ENCODE measurements at regions not wholly inside any gene's neighbourhood (a gene's known extent, or its start where the extent isn't known, plus 50 kb on each side); places are given as distances from the start of the nearest gene placed in this dataset.

DNA sequence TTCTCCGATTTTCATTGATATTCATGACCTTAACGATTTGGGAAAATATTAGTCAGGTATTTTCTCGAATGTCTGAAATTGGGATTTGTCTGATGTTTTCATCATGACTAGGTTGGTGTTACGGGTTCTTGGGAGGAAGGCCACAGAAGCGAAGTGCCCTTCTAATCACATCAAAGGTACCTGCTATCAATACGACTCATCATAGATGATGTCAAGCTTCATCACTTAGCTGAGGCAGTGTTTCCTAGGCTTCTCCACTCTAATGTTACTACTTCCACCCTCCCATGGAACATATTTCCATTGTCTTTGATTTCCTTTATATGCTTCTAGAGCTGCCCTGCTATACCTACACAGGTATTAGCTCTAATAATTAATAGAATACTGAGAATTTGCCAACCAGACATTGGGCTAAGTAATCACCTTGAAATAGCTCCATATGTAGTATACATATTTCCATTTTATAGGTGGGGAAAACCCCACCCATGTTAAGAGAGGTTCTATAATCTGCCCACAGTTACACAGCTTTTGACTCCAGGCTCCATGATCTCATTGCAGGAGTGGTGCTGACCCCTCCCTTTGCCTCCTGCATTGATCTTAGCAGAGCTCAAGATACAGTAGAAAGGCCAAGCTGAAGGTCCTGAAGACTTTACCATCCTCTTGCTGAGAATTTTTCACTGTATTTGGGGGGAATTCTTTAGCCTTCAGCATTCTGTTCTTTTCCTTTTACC is 238.6 kb upstream of the ADAMTSL1 start:
- DNase-seq, result no peak

DNA sequence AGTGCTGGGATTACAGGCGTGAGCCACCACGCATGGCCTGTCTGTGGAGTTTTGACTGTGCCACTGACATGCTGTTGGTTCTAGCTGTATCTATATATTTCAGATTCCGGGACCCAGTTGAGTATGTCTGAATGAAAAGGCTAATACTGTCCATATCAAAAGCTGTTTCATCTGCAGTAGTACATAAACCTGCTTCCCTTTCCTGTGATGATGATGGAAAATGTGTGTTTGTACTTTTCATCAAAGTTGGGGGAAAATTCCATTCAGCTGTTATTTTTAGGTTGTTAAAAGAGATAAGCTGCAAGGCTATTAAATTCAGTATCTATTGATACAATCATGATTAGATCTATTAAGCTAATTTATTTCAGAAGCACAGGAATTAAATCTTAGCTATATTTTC is 237.6 kb upstream of the ADAMTSL1 start:
- no peak for DNase-seq

DNA sequence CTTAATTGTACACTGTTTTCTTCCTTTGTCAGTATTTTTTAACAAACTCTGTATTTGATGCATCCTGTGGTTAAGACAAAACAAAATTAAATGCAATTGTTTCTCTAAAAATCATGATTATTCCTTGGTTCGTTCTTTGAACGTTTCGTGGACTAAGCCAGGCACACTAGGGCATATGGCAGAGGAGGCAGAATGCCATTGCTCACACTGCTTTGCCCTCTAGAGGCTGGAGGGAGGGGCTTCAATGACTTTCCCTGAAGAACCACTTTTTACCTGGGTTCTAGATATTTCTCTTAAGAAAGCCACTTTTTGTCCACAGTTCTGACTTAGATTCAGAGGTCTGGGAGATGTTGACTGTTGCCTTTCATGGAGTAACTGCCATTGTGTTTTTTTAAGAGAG is 236.2 kb upstream of the ADAMTSL1 start:
- no peak for DNase-seq

DNA sequence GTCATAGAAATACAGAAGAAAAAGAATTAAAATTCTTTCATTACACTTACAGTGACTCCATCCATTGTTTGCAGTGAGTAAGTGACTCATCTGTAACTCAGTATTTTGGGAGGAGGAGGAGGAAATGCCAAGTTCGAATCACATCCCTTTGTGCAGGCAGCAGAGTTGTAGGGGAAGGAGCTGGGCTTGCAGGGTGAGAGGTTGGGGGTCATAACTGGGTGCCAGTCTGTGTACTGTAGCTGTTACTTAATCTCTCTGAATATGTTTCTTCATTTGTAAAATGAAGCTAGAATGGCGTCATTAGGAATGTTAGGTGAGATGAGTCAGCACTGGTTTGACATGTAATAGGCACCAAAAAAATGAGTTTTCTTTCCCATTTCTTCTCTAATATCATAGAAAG is 235.7 kb upstream of the ADAMTSL1 start:
- no peak for DNase-seq

DNA sequence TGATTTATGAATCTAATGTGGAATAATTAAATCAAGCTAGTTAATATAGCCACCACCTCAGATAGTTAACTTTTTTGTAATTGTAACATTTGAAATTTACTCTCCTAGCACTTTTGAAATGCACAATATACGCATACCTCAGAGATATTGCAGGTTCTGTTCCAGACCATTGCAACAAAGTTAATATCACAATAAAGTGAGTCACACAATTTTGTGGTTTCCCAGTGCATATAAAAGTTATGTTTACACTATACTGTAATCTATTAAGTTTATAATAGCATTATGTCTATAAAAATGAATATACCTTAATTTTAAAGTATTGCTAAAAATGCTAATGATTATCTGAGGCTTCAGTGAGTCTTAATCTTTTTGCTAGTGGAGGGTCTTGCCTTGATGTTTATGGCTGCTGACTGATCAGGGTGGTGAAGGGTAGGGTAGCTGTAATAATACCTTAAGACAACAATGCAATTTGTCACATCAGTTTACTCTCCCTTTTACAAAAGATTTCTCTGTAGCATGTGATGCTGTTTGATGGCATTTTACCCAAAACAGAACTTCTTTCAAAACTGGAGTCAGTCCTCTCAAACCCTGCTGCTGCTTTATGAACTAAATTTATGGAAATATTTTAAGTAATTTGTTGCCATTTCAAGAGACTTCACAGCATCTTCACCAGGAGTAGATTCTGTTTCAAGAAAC is 235.1 kb upstream of the ADAMTSL1 start:
- DNase-seq, result no peak

DNA sequence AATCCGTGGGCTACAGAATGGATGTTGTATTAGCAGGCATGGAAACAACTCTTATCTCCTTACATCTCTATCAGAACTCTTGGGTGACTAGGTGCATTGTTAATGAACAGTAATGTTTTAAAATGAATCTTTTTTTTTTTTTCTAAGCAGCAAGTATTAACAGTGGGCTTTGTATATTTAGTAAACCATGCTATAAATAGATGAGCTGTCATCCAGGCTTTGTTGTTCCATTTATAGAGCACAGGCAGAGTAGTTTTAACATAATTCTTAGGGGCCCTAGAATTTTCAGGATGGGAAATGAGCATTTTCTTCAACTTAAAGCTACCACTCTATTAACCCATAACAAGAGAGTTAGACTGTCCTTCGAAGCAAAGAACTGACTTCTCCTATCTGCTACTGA is 233.7 kb upstream of the ADAMTSL1 start:
- no peak for DNase-seq

DNA sequence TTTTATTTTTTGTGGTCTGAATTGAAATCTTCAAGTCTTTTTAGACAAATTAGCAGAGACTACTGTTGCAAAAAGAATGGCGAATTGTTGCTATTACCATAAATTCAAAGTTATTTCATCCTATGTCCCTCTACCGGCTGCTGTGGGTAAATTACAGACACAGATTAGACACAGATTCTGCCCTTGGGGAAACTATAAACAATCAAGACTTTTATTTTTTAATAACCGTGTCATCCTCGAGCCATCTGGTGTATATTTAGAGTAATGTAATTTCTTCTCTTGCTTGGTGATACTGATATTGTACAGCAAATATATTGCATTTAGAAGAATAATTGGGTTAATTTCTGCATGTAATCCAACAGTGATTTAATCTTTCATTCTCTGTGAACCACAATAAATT is 228.0 kb upstream of the ADAMTSL1 start:
- no peak for DNase-seq

DNA sequence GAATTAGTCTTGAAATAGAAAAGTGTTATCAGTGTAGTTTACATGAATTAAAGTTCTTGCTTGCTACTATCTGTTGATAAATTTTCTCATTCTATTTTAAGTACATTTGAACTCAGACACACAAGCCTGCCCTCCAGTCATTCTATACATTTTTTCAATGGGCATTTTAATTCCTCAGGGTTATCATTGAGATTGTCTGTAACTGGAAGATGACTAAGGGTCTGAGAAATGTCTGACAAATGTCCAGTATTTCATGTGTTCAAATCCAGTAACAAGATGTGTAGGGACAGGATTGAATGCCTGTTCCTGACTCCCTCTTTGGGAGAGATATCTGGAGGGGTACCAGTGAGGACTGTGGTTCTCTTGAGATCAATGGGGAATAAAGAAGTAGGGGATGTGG is 223.9 kb upstream of the ADAMTSL1 start:
- no peak for DNase-seq

DNA sequence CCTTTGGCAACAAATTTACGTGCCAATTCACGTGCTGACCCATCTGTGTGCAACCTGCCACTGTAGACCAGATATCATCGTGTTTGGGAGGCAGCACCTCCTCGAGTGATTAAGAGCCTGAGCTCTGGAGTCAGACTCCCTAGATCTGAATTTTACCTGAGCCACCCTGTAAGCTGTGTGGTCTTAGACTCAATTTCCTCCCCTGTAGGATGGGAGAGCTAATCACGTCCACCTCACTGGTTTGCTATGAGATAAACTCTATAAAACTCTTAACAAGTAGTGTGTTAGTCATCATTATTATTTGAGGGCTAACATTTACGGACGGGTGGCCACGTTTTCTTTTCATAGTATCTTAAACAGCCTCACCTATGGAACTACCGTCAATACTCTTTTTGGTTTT is 220.0 kb upstream of the ADAMTSL1 start:
- DNase-seq, result no peak

DNA sequence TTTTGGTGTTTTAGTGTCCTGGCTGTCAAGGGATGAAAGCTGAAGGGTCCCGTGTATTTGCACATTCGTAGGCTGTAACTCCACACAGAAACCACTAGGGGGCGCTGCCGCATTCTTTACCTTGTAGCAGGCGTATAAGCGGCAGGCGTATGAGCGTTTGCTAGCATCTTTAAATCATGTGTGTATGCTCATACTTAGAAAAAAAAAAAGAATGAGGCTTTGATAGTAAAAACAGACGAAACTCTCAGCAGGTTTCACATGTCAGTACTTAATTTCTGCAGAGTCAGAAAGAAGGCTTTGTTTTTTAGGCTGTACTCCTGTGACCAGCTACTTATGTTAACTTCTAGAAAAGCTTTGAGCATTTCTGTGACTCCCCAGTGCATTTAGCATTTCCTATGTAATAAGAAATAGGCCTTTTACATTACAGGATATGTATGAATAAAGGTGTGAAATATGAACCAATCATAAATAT is 218.8 kb upstream of the ADAMTSL1 start:
- peak; percentile 53 to 57 for DNase-seq

DNA sequence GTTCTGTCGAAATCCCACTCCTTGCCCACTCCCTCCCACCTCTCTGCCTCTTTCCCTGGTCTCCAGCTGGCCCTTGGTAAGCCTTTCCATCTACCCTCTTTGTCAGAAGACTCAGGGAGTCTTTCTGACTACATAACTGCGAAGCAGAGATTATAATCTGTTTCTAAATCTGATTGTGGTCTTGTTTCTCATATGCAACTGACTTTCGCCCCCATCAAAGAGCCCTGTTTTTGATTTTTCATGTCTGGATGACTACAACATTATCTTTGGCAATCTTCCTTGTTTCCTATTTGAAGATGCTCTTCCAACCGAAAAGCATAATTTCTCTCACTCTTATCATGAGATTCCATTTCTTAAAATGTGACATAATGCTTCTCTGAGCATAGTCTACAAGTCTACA is 218.2 kb upstream of the ADAMTSL1 start:
- no peak for DNase-seq

DNA sequence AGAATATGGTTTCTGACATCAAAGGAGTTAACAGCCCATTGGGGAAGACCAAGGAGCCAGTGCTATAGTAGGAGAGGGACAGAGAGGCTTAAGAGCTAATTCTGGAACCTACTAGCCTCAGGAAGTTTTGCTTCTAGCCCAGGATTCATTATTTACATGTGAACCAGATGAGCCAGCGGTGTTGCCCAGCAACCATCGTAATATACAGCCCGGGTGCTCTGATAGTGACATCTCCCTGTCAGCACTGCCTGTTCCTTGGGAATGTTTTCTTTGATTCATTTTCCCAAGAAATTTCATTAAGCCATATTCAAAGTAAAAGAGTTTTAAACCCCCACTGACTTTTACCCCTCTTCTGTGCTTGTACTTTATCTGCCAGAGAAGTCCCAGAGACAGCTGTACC is 217.4 kb upstream of the ADAMTSL1 start:
- DNase-seq, result no peak

DNA sequence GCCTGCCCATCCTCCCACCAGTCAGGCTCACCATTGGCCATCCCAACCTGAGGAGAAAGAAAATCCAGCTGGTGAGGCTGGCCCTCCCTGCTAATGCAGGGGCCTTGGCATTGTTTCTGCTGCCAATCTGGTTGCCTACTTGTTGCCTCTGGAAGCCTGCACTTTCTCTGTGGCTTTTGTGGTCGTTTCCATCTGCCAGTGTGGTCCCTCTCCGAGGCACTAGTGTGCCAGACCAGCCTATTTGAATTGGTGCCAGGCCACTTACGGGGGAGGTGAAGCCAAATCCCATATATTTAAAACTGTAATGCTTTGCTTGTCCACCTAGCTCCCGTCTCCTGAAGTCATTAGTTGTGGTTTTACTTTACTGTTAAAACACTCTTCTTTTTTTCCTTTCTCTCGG is 213.4 kb upstream of the ADAMTSL1 start:
- DNase-seq, result no peak

DNA sequence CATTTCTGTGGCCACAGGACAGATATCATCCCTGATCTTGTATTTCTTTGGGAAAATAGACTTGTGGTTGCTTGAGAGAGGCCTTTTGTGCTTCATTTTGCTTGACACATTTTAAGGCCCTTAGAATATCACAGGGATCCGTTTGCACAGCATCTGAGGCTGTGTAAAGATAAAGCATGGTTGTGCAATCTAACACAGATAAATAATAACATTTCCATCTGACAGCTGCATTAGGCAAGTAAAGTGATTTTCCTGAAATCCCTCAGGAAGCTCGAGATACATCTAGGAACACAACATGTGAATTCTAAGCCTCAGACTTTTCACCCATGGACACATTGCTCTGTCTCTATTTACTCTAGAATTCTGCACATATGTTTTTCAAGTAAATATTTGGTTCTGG is 212.8 kb upstream of the ADAMTSL1 start:
- no peak for DNase-seq

DNA sequence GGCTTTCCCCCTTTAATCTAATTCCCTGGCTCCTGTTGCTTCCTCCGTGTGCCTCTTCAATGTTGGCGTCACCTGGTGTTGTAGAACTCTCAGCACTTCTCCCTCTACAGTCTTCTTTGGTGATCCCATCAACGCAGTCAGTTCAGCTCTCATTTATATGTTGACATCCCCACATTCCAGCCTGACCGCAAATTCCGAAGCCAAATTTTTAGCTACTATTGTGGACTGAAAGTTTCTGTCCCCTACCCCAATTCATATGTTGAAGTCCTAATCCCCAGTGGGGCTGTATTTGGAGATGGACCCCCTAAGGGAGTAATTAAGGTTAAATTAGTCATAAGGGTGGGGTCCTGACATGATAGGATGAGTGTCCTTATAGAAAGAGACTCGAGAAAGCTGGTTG is 210.6 kb upstream of the ADAMTSL1 start:
- no peak for DNase-seq

DNA sequence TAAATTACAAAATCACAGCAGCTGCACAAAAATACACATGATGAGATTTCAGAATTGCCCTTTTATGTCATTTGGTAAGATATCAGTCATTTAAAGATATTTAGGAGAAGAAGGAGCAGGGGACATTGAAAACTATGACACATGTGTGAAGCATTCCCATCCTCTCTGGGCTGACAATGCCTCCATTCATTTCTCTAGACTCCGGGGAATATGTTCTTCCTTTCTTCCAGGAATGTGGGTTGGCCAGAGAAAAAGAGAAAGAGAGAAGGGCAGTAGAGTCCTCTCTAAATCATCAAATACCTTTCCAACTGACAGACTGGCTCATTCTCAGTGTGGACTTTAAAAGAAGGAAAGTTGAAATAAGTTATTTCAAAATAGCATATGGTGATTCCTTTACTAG is 205.6 kb upstream of the ADAMTSL1 start:
- DNase-seq, result no peak

DNA sequence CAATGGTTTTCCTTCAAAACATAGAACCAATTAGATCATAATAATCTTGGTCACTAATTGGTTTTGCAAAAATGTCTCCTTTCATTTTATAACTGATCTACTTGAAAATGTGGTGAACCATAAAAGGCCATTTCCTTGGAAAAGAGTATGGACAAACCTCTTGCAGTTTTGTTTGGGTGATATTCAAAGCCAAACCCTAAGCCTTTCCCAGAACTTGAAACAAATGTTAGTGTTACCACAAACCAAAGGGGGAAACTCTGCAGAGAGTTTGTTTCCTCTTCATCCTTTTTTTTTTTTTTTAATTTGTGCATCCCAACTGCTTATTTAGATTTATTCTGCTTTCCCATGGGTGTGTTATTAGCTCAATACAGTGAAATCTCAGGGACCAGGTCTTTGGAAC is 204.4 kb upstream of the ADAMTSL1 start:
- no peak for DNase-seq

DNA sequence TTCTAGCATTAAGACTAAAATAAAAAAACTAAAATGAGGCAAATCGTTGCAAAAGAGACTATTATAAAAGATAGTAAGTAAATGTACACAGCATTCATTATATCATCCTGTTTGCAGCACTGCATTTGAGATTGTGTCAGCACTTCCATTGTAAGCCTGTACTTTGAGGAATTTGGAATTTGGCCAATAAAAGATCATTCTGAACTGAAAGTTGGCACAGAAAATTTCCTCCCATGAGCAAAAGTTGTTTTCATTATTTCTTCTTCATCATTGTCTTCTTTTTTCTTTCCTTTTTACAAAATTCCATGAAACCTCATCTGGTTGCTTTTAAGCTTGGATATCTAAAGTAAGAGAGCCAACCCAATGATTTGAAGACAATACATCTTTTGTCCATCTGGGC is 199.3 kb upstream of the ADAMTSL1 start:
- no peak for DNase-seq

DNA sequence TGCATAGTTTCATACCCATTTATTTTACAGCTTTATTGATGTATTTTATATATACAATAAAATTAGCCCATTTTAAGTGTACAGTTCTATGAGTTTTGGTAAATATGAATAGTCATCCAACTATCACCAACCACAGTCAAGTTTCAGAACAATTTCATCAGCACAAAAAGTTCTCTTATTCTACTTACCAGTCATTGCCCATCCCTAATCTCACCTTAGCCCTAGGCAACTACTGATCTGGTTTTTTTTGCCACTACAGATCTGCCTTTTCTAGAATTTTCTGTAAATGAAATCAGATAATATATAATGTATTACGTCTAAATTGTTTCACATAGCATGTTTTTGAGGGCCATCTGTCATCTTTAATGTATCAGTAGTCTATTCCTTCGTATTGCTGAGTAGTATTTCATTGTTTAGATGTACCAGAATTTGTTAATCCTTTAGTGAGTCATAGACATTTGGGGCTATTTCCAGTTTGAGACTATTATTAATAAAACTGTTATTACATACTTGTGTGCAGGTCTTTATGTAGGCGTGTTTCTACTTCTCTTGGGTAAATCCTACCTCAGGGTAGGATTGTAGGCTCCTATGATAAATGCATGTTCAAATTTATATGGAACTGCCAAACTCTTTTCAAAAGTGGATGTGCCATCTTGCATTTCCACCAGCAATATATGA is 198.5 kb upstream of the ADAMTSL1 start:
- DNase-seq, result no peak

DNA sequence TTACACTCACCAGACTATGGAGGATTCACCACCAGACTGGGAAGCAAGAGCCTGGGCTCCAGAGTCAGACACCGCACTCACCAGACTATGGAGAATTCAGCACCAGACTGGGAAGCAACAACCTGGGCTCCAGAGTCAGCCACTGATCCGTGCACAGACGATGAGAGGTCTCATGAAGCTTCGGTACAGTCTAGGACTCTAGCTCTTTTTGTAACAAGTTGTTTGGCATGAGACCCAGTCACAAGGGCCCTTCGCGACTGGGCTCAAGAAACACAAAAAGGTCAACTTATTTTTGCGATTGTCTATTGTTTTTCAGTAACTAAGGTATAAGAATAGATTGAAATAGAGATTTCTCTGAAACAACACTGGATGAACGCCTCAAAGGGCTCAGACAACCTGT is 192.7 kb upstream of the ADAMTSL1 start:
- no peak for DNase-seq

DNA sequence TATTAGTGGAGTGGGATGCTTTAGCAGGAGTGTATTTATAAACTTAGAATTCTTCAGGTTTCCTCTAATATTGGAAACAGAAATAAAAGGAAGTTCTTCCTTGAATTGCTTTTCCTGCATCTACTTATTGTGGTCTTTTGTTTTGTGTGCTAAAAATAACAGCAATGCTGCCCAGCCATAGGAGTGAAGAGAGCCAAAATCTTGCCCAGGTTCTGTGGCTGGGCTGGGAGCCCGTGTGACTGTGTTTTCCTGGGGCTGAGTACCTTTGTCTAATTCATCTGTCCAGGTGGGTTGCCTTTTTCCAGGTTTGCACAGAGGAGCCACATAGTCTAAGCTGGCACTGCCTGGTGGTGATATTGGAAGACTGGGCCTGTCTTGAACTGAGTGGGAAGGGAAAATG is 179.7 kb upstream of the ADAMTSL1 start:
- no peak for DNase-seq

DNA sequence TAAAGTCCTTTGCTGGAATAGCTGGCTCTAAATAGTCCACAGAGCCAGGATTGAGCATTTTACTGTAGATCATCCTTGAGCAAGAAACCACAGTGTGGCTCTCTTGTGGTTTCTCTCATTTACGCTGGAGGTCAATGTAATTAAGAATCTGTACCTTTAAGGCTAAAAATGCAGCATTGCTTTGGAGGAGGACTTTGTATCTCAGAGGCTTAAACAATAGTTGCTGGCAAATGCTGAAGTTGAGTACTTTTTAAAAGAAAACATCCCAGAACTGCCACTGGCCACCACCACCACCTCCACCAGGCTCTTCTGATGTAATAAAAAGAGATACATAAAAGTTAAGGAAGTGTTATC is 177.3 kb upstream of the ADAMTSL1 start:
- no peak for DNase-seq

DNA sequence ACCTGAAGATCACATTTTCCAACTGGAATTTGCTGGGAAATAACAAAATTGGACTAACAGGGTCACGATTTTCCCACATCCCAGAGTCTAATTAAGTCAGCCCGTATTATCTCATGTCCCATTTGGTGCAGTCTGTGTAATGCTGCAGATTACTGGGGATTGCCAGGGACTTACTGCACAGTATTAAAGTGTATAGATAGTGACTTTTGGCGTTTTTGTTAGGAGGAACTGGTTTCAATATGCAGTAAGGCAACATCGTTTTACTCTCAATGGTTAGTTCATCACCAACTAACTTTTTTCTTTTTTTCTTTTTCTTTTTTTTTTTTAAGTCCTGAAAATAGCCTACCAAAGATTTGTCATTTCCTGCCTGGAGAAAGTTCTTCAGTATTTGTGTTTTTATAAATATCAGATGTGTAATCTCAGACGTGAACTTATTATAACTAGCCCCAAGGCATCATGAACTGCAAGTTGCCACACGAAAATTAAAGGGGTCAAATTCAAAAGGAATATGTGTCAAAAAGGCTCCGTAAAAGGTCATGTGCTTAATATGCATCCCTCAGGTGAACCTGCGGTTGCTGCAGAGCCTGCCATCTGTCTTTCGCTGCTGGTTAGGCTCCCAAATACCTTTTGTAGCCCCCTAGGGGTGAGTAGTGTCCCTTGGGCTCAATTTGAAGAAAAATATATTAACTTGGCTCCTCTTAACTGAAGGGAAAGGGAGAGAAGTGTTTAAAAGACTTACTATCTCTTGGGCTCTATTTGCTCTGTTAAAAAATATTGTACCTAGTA is 176.7 kb upstream of the ADAMTSL1 start:
- no peak for DNase-seq

DNA sequence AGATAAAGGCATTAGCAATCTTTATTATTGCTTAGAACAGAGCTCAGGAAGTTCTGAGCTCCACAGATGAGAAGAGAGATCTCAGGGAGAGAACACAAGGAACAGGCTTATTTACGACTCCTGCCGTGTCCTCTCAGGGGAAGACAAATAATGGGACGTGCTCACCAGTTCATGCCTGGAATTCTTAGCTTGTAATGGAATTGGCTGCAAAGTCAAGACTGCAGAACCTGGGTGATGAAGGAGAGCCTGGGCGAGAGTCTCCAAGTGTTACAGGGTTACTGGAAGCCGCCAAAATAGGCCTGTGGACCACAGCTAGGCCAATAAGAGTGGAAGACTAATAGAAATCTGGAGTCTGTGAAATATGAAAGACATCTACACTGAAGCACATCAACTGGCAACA is 174.5 kb upstream of the ADAMTSL1 start:
- DNase-seq, result no peak

All from CD4-positive, alpha-beta T cell treated with Interleukin-1 beta for 1 hour (primary cell).